Kidney (tissue), 13 donors: ENCODE measurements at regions not wholly inside any gene's neighbourhood (a gene's known extent, or its start where the extent isn't known, plus 50 kb on each side); places are given as distances from the start of the nearest gene placed in this dataset.

Experiments used
- DNase-seq, 5 donors: peaks; one replicate each; pipeline ENCODE4 v3.0.0-alpha.2; 2013 to 2020
- FAIRE-seq: peaks from 2 replicates; lab custom pipeline; 2012; peaks lifted over from hg19 to GRCh38; lab: Jason Lieb, UNC
- H3K27ac ChIP-seq, 2 donors: one replicate each; pipeline ENCODE4 v1.7.0; 2013; ENCODE audit warnings: low read depth in 2 of 2, low read length in 2 of 2, inconsistent platforms in 1 of 2
- H3K27me3 ChIP-seq: one replicate; pipeline ENCODE4 v1.7.1; 2013; ENCODE audit warnings: low read length, inconsistent platforms; ENCODE audit not compliant: control insufficient read depth, insufficient read depth
- H3K36me3 ChIP-seq, 3 donors: one replicate each; pipeline versions ENCODE4 v1.7.0 to v1.7.1; 2013; ENCODE audit warnings: low read length in 3 of 3, control low read depth in 1 of 3, inconsistent platforms in 1 of 3; ENCODE audit not compliant: insufficient read depth in 3 of 3, control insufficient read depth in 2 of 3
- H3K4me1 ChIP-seq, 3 donors: one replicate each; pipeline versions ENCODE4 v1.7.0 to v1.7.1; 2013; ENCODE audit warnings: low read length in 3 of 3, inconsistent platforms in 1 of 3, low read depth in 1 of 3; ENCODE audit not compliant: control insufficient read depth in 2 of 3, insufficient read depth in 2 of 3
- H3K4me3 ChIP-seq, 3 donors: one replicate each; pipeline versions ENCODE4 v1.7.0 to v1.8.1; 2013; ENCODE audit warnings: low read length in 3 of 3, control low read depth in 1 of 3, inconsistent platforms in 1 of 3
- H3K9ac ChIP-seq, 3 donors: one replicate each; pipeline versions ENCODE4 v1.7.0 to v1.7.1; 2013; ENCODE audit warnings: low read length in 3 of 3, control low read depth in 1 of 3, inconsistent platforms in 1 of 3
- H3K9me3 ChIP-seq, 3 donors: one replicate each; pipeline versions ENCODE4 v1.7.0 to v1.7.1; 2013; ENCODE audit warnings: low read length in 3 of 3, control low read depth in 1 of 3, inconsistent platforms in 1 of 3; ENCODE audit not compliant: control insufficient read depth in 2 of 3, insufficient read depth in 1 of 3
- CTCF ChIP-seq: IDR thresholded peaks from 3 replicates; pipeline ENCODE4 v1.5.1; 2012; ENCODE audit warnings: mild to moderate bottlenecking, moderate library complexity, borderline replicate concordance; ENCODE audit not compliant: insufficient read depth; ENCODE audit errors: extremely low read depth
- intact Hi-C: fragments of 100-400 bp; cut with DNase I; formaldehyde crosslinking; loops from one replicate; pipeline ENCODE4 v1.11.1; 2022
- donor health status: control.
- donor health status: control.
- donor health status: control.
- donor health status: control.
- donor health status: control.
- donor health status: DM: yes; HTN: yes; CAD: no.
- donor health status: Normal renal cell carcinoma (clear cell type).

GRCh38 chr5:159567461-159567860 lies 237.2 kb upstream of the IL12B start:
- H3K27me3 ChIP-seq = no peaks in the 10 kb centered on the region
- intact Hi-C loops = no loop called here
- no peaks in the 10 kb centered on the region for H3K36me3 ChIP-seq
- no peak for TF ChIP-seq CTCF
- H3K4me3 ChIP-seq = no peak overlapping the region
- no peak overlapping the region for H3K27ac ChIP-seq
- DNase-seq (no peak), FAIRE-seq (no peak)
- H3K9me3 ChIP-seq = no peaks in the 10 kb centered on the region
- no peaks in the 10 kb centered on the region for H3K4me1 ChIP-seq
- H3K9ac ChIP-seq = no peak overlapping the region

DNA sequence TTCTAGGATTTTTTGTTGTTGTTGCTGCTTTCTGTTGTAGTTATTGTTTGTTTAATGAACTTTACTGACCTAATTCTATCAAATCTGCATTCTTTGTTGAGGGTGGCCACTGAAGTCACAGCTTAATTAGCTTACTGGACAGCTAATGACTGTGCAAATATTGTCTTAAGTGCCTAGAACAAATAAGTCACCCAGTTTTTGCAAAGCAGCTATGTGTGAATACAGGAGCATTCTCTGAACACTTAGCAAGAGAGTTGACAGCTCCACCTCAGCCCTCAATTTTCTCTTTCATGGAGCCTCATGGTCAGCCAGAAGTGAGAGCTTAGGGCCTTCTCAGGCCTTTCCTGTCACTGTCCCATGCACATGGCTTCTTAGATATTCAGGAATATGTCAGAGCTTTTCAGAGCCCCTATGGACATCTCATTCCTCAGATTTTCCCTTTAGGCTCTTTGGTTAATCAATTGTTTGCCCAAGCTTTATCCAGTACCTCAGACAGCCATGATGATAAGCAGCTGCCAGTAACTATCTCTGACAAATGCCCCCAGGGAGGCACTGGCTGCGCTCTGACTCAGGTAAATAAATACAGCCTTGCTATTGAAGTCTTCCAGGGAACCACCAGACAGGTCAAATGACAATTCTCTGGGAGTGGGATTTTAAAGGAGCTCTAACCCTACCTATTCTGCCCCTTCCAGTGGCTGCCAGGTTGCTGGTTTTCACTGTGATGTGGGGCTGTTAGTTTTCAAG lies 241.4 kb upstream of the IL12B start:
- Histone ChIP-seq H3K4me1 (no peaks in the 10 kb centered on the region), H3K27me3 (no peaks in the 10 kb centered on the region), H3K36me3 (no peaks in the 10 kb centered on the region), H3K9me3 (no peaks in the 10 kb centered on the region), H3K4me3 (no peak overlapping the region), H3K27ac (no peak overlapping the region), H3K9ac (no peak overlapping the region)
- TF ChIP-seq CTCF = no peak
- FAIRE-seq (no peak), DNase-seq (no peak)
- intact Hi-C loops = no loop called here

DNA sequence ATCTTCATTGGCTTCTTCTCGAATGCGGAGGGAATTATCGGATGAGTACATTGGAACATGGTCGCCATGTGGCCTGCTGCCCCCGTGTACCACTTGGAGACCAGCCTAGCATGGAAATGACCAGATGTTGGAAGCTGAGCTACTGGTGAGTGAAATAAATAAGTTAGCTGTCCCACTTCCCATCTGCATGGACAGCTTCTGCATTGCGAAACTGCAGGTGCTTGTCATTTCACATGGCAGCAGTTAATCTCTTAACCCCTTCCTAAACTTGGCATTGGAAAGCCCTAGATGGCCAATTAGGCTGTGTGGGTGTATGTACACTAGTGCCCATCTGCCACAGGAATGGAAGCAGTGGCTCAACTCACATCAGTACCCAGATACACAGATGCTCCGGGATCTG lies 246.6 kb upstream of the IL12B start:
- Histone ChIP-seq H3K4me3 (no peak overlapping the region), H3K9ac (no peak overlapping the region), H3K27me3 (no peaks in the 10 kb centered on the region), H3K9me3 (no peaks in the 10 kb centered on the region), H3K4me1 (no peaks in the 10 kb centered on the region), H3K27ac (no peak overlapping the region), H3K36me3 (no peaks in the 10 kb centered on the region)
- intact Hi-C loops = no loop called here
- no peak for FAIRE-seq
- no peak for DNase-seq
- no peak for TF ChIP-seq CTCF
